HepG2 (cell line): ENCODE measurements at regions not wholly inside any gene's neighbourhood (a gene's known extent, or its start where the extent isn't known, plus 50 kb on each side); places are given as distances from the start of the nearest gene placed in this dataset.
"Not testable (repeated sequence)": the region's sequence is repeated elsewhere in the genome, so short reads cannot be mapped to it uniquely, and the experiment has no call there.

Experiments
- CEBPG ChIP-seq: IDR thresholded peaks from 2 replicates; pipeline ENCODE4 v1.6.1; 2016
- FOXK2 ChIP-seq: fragments of 450-650 bp; IDR thresholded peaks from 2 replicates; pipeline ENCODE4 v1.6.1; 2016
- GABPA ChIP-seq, 2 experiments: IDR thresholded peaks; 2 replicates each; pipeline ENCODE4 v1.6.1; 2011 to 2016; ENCODE audit warnings: low read depth in 2 of 2, low read length in 1 of 2, missing biosample characterization in 1 of 2, missing genetic modification characterization in 1 of 2
- HMGXB4 ChIP-seq, 2 experiments: sonication (generic) in 1 of 2; formaldehyde crosslinking in 1 of 2; IDR thresholded peaks; 2 replicates each; pipeline versions ENCODE4 v1.4.0 to v1.6.1; 2018 to 2020; ENCODE audit warnings: missing genetic modification reagents in 2 of 2, borderline replicate concordance in 1 of 2, low read depth in 1 of 2, mild to moderate bottlenecking in 1 of 2, missing biosample characterization in 1 of 2
- ISX ChIP-seq: sonication (generic); formaldehyde crosslinking; conservative IDR thresholded peaks from 2 replicates; pipeline ENCODE4 v1.5.0; 2020; ENCODE audit warnings: missing genetic modification reagents
- JUN ChIP-seq: sonication (generic); formaldehyde crosslinking; IDR thresholded peaks from 2 replicates; pipeline ENCODE4 v1.4.0; 2020; ENCODE audit warnings: mild to moderate bottlenecking, missing genetic modification reagents
- KDM4B ChIP-seq: sonication (generic); formaldehyde crosslinking; IDR thresholded peaks from 2 replicates; pipeline ENCODE4 v1.4.0; 2020; ENCODE audit warnings: missing genetic modification reagents
- PTBP1 ChIP-seq: fragments of 200-400 bp; formaldehyde crosslinking; IDR thresholded peaks from 2 replicates; pipeline ENCODE4 v1.6.1; 2018; ENCODE audit warnings: low read length, low read depth; ENCODE audit not compliant: poor library complexity, severe bottlenecking
- RFXAP ChIP-seq: sonication (generic); formaldehyde crosslinking; IDR thresholded peaks from 2 replicates; pipeline ENCODE4 v1.4.0; 2020; ENCODE audit warnings: missing genetic modification reagents, borderline replicate concordance
- SMARCC2 ChIP-seq: fragments of 450-650 bp; IDR thresholded peaks from 2 replicates; pipeline ENCODE4 v1.6.1; 2017; ENCODE audit warnings: antibody characterized with exemption, mild to moderate bottlenecking
- SRSF1 ChIP-seq: fragments of 200-400 bp; formaldehyde crosslinking; optimal IDR thresholded peaks from 2 replicates; pipeline ENCODE3; 2017; ENCODE audit warnings: mild to moderate bottlenecking, low read depth, low read length, moderate library complexity
- TBX3 ChIP-seq: fragments of 450-650 bp; IDR thresholded peaks from 2 replicates; pipeline ENCODE4 v1.6.1; 2017; ENCODE audit warnings: antibody characterized with exemption, mild to moderate bottlenecking, inconsistent platforms, borderline replicate concordance
- TFDP2 ChIP-seq: sonication (generic); formaldehyde crosslinking; IDR thresholded peaks from 2 replicates; pipeline ENCODE4 v1.4.0; 2020; ENCODE audit warnings: missing genetic modification reagents
- WIZ ChIP-seq: sonication (generic); formaldehyde crosslinking; IDR thresholded peaks from 2 replicates; pipeline ENCODE4 v1.5.1; 2020; ENCODE audit warnings: mild to moderate bottlenecking, missing genetic modification reagents
- YY1 ChIP-seq: IDR thresholded peaks from 2 replicates; pipeline ENCODE4 v1.6.1; 2011; ENCODE audit warnings: low read length, low read depth, moderate library complexity, mild to moderate bottlenecking; ENCODE audit not compliant: insufficient read depth, insufficient replicate concordance
- ZFP1 ChIP-seq: IDR thresholded peaks from 2 replicates; pipeline ENCODE4 v1.6.1; 2016
- ZFP36 ChIP-seq: fragments of 150-350 bp; IDR thresholded peaks from 2 replicates; pipeline ENCODE4 v1.6.1; 2018; ENCODE audit warnings: borderline replicate concordance, low read length, low read depth; ENCODE audit not compliant: partially characterized antibody
- ZNF292 ChIP-seq: sonication (generic); formaldehyde crosslinking; IDR thresholded peaks from 2 replicates; pipeline ENCODE4 v1.8.1; 2022; ENCODE audit warnings: mild to moderate bottlenecking, low read depth, missing genetic modification reagents, borderline replicate concordance
- ZNF513 ChIP-seq: sonication (generic); formaldehyde crosslinking; conservative IDR thresholded peaks from 2 replicates; pipeline ENCODE4 v1.5.0; 2020; ENCODE audit warnings: missing genetic modification reagents
- ZNF547 ChIP-seq: sonication (generic); formaldehyde crosslinking; IDR thresholded peaks from 2 replicates; pipeline ENCODE4 v1.5.1; 2020; ENCODE audit warnings: mild to moderate bottlenecking, missing genetic modification reagents
- ZNF563 ChIP-seq: sonication (generic); formaldehyde crosslinking; IDR thresholded peaks from 2 replicates; pipeline ENCODE4 v1.8.0; 2022; ENCODE audit warnings: mild to moderate bottlenecking, moderate library complexity, missing genetic modification reagents
- ZNF639 ChIP-seq: conservative IDR thresholded peaks from 2 replicates; pipeline ENCODE4 v1.6.1; 2018; ENCODE audit warnings: missing genetic modification reagents

GRCh38 chr16:21525029-21525895 is 74.1 kb upstream of the METTL9 start (continued):
- TF ChIP-seq ZNF513 (CRISPR knock-in tag) (peak; percentile 98), ZNF292 (CRISPR knock-in tag) (peak; percentile 99), GABPA (CRISPR knock-in tag; IDR thresholded peaks at IDR 0.05; ENCODE audit: low read depth) (peak; percentile 23; the same call in 1 of the 2 replicates), ZFP1 (peak; percentile 97), JUN (CRISPR knock-in tag) (peak; percentile 91), SMARCC2 (peak; percentile 51; the same call in 1 of the 2 replicates), FOXK2 (peak; percentile 63; the same call in 1 of the 2 replicates), RFXAP (CRISPR knock-in tag) (peak; percentile 94), YY1 (peak; percentile 62), WIZ (CRISPR knock-in tag) (peak; percentile 20; the same call in 1 of the 2 replicates), ZNF563 (CRISPR knock-in tag) (peak; percentile 87; the same call in 1 of the 2 replicates), TFDP2 (CRISPR knock-in tag) (peak; percentile 61; the same call in 1 of the 2 replicates), CEBPG (CRISPR knock-in tag) (peak; percentile 99), KDM4B (CRISPR knock-in tag) (peak; percentile 94; the same call in 1 of the 2 replicates), SRSF1 (peak; percentile 90), ZFP36 (peak; percentile 66), ZNF639 (CRISPR knock-in tag) (peak; percentile 84; the same call in 1 of the 2 replicates), TBX3 (peak; percentile 98), ZNF547 (peak; percentile 60; the same call in 1 of the 2 replicates), HMGXB4 (CRISPR knock-in tag; IDR thresholded peaks at IDR 0.05; ENCODE audit: borderline replicate concordance in 1 of 2, low read depth in 1 of 2) (peak; percentile 77 to 92), ISX (CRISPR knock-in tag) (peak; percentile 90; the same call in 1 of the 2 replicates), PTBP1 (peak; percentile 81)
- TF ChIP-seq GABPA (IDR thresholded peaks at IDR 0.05; ENCODE audit: low read depth, low read length): not testable (repeated sequence)
